Adipocyte (in vitro differentiated cells): ENCODE measurements at regions not wholly inside any gene's neighbourhood (a gene's known extent, or its start where the extent isn't known, plus 50 kb on each side); places are given as distances from the start of the nearest gene placed in this dataset.
"Not testable (repeated sequence)": the region's sequence is repeated elsewhere in the genome, so short reads cannot be mapped to it uniquely, and the experiment has no call there.

Experiments
- DNase-seq: peaks from one replicate; pipeline ENCODE4 v3.0.0-alpha.2; 2015; ENCODE audit warnings: low read depth
- H3K27me3 ChIP-seq: replicated peaks from 2 replicates; pipeline ENCODE4 v1.7.0; 2013; ENCODE audit warnings: mild to moderate bottlenecking, low read length, moderate library complexity; ENCODE audit not compliant: control insufficient read depth, insufficient read depth
- H3K36me3 ChIP-seq: 2 replicates; pipeline ENCODE4 v1.7.0; 2013; ENCODE audit warnings: low read length, mild to moderate bottlenecking, moderate library complexity; ENCODE audit not compliant: control insufficient read depth, insufficient read depth, severe bottlenecking
- H3K4me1 ChIP-seq: 2 replicates; pipeline ENCODE4 v1.7.0; 2013; ENCODE audit warnings: mild to moderate bottlenecking, low read length, moderate library complexity; ENCODE audit not compliant: control insufficient read depth, insufficient read depth
- H3K4me3 ChIP-seq: 2 replicates; pipeline ENCODE4 v1.7.0; 2013; ENCODE audit warnings: mild to moderate bottlenecking, low read length, moderate library complexity
- H3K9ac ChIP-seq: 2 replicates; pipeline ENCODE4 v1.7.0; 2013; ENCODE audit warnings: mild to moderate bottlenecking, low read length, moderate library complexity
- H3K9me3 ChIP-seq: 2 replicates; pipeline ENCODE4 v1.7.0; 2013; ENCODE audit warnings: mild to moderate bottlenecking, low read length, moderate library complexity; ENCODE audit not compliant: control insufficient read depth

DNA sequence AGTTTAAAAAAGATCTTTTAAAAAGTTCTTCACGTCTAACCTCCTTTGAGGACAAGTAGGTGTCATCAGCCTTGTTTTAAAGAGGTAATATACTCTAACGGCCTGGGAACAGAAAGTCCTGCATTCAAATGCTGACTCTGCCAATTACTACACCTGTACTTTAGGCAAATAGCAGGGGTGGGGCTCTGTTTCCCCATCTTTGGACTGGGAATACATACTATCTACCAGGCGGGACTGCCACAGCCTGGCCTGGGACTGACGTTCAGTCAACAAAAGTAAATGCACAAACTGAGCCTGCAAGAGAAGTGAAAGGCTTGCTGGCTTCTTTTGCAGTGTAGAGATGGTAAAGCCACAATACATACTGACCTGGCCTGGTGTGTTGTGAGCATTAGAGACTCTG, 107.6 kb upstream of the SPATA12 start:
- peaks cover 4% of the 10 kb centered on the region for H3K36me3 ChIP-seq
- H3K4me3 ChIP-seq = no peak overlapping the region
- H3K9ac ChIP-seq = no peak overlapping the region
- H3K27me3 ChIP-seq = no peaks in the 10 kb centered on the region
- no peaks in the 10 kb centered on the region for H3K9me3 ChIP-seq
- no peaks in the 10 kb centered on the region for H3K4me1 ChIP-seq
- no peak for DNase-seq

DNA sequence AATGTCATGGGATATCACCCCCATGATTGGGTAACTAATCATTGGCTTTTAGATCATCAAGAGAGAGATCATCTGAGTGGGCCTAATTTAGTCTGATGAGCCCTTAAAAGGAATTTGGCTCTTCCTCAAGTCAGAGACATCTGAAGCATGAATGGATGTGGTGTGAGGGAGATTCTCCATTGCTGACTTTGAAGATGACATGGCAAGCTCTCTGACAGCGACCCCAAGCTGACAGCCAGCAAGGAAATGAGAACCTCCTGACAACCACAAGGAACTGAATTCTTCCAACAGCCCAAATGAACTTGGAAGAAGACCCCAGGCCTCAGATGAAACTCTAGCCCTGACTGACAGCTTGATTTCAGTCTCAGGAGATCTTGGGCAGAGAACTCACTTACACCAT, 108.4 kb upstream of the SPATA12 start:
- Histone ChIP-seq H3K4me1 (no peaks in the 10 kb centered on the region), H3K9me3 (no peaks in the 10 kb centered on the region), H3K36me3 (no peaks in the 10 kb centered on the region), H3K4me3 (no peak overlapping the region), H3K27me3 (no peaks in the 10 kb centered on the region), H3K9ac (no peak overlapping the region)
- no peak for DNase-seq

DNA sequence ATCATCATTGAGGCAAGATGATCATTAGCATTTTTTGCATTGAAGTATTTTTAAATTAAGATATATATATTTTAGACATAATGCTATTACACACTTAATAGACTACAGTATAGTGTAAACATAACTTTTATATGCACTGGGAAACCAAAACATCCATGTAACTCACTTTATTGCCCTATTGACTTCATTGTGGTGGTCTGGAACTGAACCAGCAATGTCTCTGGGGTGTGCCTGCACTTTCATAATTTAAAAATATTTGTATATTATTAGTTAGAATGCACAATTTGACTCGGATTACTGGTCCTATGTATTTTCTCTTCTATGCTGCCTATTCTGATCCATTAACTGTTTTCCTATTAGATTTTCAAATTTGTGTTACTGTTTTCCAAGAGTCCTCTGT, 109.1 kb upstream of the SPATA12 start:
- H3K4me3 ChIP-seq = no peak overlapping the region
- no peak for DNase-seq

DNA sequence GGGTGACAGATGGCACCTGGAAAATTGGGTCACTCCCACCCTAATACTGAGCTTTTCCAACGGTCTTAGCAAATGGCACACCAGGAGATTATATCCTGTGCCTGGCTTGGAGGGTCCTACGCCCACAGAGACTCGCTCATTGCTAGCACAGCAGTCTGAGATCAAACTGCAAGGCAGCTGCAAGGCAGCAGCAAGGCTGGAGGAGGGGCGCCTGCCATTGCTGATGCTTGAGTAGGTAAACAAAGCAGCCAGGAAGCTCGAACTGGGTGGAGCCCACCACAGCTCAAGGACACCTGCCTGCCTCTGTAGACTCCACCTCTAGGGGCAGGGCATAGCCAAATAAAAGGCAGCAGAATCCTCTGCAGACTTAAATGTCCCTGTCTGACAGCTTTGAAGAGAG, 115.1 kb upstream of the SPATA12 start:
- not testable (repeated sequence) for H3K36me3 ChIP-seq, H3K27me3 ChIP-seq, H3K4me3 ChIP-seq, H3K4me1 ChIP-seq, DNase-seq, H3K9ac ChIP-seq, H3K9me3 ChIP-seq

More for the DNA sequence above, 109.1 kb upstream of the SPATA12 start:
- H3K36me3 ChIP-seq = no peaks in the 10 kb centered on the region
- H3K4me1 ChIP-seq = no peaks in the 10 kb centered on the region
- H3K9ac ChIP-seq = no peak overlapping the region
- no peaks in the 10 kb centered on the region for H3K9me3 ChIP-seq
- H3K27me3 ChIP-seq = no peaks in the 10 kb centered on the region

DNA sequence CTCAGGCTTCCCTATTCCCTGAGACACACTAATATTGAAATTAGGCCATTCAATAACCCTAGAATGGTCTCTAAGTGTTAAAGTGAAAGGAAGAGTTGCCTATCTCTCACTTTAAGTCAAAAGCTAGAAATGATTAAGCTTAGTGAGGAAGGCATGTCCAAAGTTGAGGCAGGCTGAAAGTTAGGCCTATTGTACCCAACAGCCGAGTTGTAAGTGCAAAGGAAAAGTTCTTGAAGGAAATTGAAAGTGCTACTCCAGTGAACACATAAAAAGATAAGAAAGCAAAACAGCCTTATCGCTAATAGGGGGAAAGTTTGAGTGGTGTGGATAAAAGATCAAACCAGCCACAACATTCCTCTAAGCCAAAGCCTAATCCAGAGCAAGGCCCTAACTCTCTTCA, 117.9 kb upstream of the SPATA12 start:
- DNase-seq = no peak
- no peak overlapping the region for H3K9ac ChIP-seq
- no peaks in the 10 kb centered on the region for H3K27me3 ChIP-seq
- no peak overlapping the region for H3K4me3 ChIP-seq
- H3K9me3 ChIP-seq = no peaks in the 10 kb centered on the region
- H3K36me3 ChIP-seq = no peaks in the 10 kb centered on the region
- H3K4me1 ChIP-seq = peaks cover 3% of the 10 kb centered on the region

DNA sequence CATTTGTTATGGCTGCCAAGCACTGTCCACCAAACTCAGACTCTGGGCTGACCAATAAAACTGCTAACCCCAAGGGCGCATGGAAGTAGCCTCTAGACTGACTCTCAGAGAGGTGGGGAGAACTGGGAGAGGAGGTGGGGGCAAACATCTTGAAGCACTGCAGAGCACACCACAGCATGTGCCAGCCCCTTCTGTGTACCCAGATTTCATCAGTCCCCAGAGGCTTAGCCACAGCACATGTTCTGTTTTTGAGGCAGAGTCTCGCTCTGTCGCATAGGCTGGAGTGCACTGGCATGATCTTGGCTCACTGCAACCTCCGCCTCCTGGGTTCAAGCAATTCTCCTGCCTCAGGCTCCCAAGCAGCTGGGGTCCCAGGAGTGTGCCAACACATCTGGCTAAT, 119.5 kb upstream of the SPATA12 start:
- Histone ChIP-seq H3K9ac (no peak overlapping the region), H3K36me3 (no peaks in the 10 kb centered on the region), H3K4me1 (peaks cover 3% of the 10 kb centered on the region), H3K4me3 (no peak overlapping the region), H3K27me3 (no peaks in the 10 kb centered on the region), H3K9me3 (no peaks in the 10 kb centered on the region)
- no peak for DNase-seq

DNA sequence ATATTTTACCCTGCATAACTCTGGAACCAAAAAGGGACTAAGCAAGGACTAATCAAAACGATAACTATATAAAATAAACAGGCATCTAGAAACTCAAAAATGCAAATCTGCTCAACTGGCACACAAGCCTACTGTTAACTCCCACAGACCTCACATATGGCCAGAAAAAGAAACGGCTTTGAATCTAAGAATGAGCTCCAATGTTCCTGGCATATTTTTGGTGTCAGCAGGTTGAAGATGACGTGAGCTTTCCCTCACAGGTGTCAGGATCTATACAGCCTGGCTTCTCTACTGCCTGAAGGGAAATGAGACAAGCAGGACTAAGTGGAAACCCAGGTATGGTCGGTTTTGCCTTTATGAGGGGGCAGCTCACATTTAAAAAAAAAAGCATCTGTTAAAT, 120.1 kb upstream of the SPATA12 start:
- Histone ChIP-seq H3K4me1 (peaks cover 3% of the 10 kb centered on the region), H3K9ac (no peak overlapping the region), H3K9me3 (no peaks in the 10 kb centered on the region), H3K27me3 (no peaks in the 10 kb centered on the region), H3K36me3 (no peaks in the 10 kb centered on the region), H3K4me3 (no peak overlapping the region)
- no peak for DNase-seq

DNA sequence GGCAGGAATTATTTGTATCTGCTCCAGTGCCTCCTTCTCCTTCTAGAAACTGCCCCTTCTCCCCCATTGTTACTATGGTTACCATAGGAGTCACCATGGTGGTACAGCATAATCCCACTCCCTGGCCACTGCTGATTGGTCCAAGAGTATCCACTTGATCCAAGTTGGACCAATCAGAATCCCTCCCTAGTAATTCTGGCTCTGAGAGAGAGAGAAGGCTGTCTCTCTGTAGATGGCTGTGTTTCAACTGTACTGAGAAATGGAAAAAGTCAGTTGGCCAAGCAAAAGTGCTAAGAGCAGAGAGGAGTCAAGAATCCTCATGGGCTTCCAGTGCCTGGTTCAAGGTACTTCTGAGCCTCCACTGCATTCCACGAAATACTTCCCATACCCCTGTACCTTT, 120.6 kb upstream of the SPATA12 start:
- Histone ChIP-seq H3K4me1 (peaks cover 3% of the 10 kb centered on the region), H3K27me3 (no peaks in the 10 kb centered on the region), H3K36me3 (no peaks in the 10 kb centered on the region), H3K9ac (no peak overlapping the region), H3K4me3 (no peak overlapping the region), H3K9me3 (no peaks in the 10 kb centered on the region)
- DNase-seq = no peak

DNA sequence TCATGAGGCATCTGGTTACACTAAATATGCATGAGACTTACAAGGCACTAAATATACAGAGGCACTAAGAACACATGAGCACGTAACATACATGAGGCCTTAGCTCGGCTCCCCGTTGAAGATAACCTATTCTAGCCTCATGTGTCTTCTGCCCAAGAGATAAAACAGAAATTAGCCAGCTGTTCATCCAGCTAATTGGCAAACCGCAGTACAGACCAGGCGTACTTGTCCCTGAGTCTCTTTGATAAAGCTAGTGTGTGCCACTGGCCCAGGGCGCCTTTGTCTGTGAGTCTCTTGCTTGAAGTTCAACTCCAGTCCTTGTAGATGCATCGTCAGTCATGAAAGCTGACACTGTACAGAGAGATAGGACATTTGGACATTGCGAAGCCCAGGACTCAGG, 121.9 kb upstream of the SPATA12 start:
- no peak for DNase-seq
- Histone ChIP-seq H3K4me3 (no peak overlapping the region), H3K36me3 (no peaks in the 10 kb centered on the region)

DNA sequence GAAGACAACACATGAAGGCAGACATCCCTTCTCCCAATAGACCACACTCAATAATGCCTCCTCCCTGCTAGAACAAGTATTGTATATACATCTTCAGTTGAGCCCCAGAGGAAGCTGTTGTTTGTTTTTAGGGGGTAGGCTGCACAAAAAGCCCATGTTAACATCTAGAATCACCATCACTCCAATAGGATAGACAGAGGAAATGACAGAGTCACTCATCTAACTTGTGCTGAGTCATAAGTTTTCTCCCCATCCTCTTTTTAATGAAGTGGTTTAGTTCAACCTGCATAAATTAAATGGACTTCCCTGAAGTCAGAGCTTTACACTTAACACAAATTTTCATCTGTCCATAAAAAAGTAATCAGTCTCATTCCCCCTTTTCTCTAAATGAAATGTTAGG, 122.9 kb upstream of the SPATA12 start:
- Histone ChIP-seq H3K27me3 (no peaks in the 10 kb centered on the region), H3K9ac (no peak overlapping the region), H3K4me1 (peaks cover 3% of the 10 kb centered on the region), H3K4me3 (no peak overlapping the region), H3K9me3 (no peaks in the 10 kb centered on the region), H3K36me3 (no peaks in the 10 kb centered on the region)
- DNase-seq = no peak

More for the DNA sequence above, 121.9 kb upstream of the SPATA12 start:
- Histone ChIP-seq H3K4me1 (peaks cover 3% of the 10 kb centered on the region), H3K27me3 (no peaks in the 10 kb centered on the region), H3K9ac (no peak overlapping the region), H3K9me3 (no peaks in the 10 kb centered on the region)

DNA sequence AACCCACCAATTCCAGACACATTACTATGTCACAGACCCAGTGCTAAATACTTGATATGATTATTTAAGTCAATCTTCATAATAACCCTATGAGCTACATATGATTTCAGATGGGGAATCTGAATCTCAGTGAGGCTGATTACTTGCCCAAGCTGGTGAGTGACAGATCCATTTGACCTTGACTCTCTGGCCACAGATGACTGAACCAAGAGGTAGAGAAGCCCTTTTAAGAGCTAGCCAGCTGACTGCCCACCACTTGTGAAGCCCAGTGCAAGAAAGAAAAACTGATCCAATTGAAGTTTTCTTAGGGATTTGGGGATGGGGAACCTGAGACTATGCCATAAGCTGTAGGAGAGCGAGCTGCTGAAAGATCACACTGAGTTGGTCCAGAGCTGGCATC, 124.7 kb upstream of the SPATA12 start:
- no peak for DNase-seq
- Histone ChIP-seq H3K4me1 (peaks cover 1% of the 10 kb centered on the region), H3K4me3 (no peak overlapping the region), H3K9ac (no peak overlapping the region), H3K9me3 (no peaks in the 10 kb centered on the region), H3K27me3 (no peaks in the 10 kb centered on the region), H3K36me3 (no peaks in the 10 kb centered on the region)

DNA sequence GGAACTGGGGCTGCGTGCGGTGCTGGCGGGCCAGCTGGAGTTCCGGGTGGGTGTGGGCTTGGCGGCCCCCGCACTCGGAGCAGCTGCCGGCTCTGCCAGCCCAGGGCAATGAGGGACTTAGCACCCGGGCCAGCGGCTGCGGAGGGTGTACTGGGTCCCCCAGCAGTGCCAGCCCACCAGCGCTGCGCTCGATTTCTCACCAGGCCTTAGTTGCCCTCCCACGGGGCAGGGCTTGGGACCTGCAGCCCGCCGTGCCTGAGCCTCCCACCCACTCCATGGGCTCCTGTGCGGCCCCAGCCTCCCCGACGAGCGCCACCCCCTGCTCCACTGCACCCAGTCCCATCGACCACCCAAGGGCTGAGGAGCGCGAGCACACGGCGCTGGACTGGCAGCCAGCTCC, 126.0 kb upstream of the SPATA12 start:
- H3K4me3 ChIP-seq, H3K4me1 ChIP-seq, H3K9me3 ChIP-seq, DNase-seq, H3K27me3 ChIP-seq, H3K36me3 ChIP-seq, H3K9ac ChIP-seq: not testable (repeated sequence)
